Fibroblast of upper back skin (primary cell): ENCODE measurements at regions not wholly inside any gene's neighbourhood (a gene's known extent, or its start where the extent isn't known, plus 50 kb on each side); places are given as distances from the start of the nearest gene placed in this dataset.
"Not testable (repeated sequence)": the region's sequence is repeated elsewhere in the genome, so short reads cannot be mapped to it uniquely, and the experiment has no call there.

Experiments used
- DNase-seq: peaks from one replicate; pipeline ENCODE4 v3.0.0-alpha.2; 2013

DNA sequence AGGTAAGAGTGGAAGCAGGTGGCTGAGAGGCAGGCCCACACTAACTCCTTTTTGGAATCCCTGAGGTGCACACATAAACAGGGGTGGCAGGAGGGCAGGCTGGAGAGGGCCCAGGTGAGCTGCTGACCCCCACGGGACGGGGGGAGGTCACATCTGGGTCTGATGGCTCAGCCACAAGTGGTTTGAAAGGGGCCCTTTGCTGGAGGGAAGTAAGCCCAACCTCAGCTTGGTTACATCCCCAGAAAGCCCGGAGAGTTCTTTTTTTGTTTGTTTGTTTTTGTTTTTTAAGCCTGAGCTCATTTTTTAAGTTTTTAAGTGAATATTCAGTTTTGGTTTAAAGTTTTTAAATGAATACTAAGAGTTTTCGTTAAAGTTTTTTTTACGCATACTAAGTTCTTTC is 72.8 kb upstream of the CUX1 start:
- no peak for DNase-seq

DNA sequence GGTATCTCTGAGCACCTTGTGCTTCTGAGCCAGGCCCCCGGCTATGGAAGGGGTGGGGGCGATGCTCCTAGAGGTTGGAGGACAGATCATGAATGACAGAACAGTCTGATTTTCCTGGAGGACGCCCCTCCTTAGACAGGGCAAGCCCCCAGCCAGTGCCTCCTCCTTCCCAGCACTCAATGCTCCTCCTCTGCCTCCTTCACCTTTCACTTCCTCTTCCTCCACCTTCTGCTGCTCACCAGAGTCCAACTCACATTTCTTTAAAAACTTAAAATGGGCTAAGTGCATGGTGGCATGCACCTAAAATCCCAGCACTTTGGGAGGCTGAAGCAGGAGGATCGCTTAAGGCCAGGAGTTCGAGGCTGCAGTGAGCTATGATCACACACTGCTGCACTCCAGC is 71.1 kb upstream of the CUX1 start:
- DNase-seq: no peak

DNA sequence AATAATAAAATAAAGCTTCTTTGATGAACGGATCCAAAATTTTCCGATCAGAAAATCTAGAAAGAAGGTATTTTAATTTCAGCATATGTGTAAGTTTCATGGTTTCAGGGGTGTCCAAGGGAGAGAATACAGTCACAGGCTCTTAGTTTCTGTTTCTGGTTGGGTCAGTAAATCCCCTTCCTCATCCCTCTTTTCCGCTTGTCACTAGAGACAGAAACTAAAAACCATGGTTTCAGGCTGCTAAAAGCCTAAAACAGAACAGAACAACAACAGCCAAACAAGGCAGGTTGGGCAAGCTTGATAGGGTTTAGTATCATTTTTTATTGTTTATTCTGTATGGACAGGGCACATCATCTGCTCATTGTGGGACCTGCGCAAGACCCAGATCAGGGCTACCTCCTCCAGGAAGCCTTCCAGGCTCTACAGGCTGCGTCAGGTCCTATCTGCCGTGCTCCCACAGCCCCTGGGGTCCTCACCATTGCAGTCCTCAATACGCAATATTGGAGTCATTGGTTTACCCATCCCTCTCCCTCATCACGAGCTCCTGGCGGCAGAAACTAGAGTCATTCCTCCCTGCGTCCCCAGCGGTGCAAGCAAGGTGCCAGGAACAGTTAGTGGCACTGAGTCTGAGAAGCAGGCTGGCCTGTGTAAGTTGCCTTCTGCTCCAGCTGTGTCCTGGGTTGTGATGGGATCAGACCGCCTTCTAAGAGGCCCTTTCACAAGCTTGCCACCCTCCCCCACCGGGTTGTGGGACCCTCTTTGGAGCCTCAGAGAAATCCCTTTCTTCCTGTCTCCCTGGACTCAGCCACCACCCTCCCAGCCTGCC is 70.2 kb upstream of the CUX1 start:
- no peak for DNase-seq

DNA sequence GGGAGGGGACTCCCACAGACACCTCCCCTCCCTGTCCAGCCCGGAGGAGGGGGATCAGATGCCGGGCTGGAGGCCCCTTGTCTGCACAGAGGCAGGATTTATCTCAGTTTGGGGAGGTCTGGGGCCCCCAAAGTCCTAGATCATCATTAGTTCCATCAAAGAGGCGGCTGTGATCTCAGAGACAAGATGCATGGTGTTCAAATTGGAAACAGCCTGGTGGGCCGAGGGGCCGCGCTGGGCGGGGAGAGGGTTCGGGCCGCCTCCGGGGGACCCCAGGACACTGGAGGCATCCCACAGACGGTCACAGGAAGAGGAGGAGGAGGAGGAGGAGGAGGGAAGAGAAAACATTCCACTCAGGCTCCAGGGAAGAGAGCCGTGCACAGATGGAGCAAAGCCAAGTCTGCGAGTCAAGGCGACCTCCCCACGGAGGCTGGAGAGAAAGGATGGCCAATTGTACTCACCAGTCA is 69.5 kb upstream of the CUX1 start:
- DNase-seq: no peak

DNA sequence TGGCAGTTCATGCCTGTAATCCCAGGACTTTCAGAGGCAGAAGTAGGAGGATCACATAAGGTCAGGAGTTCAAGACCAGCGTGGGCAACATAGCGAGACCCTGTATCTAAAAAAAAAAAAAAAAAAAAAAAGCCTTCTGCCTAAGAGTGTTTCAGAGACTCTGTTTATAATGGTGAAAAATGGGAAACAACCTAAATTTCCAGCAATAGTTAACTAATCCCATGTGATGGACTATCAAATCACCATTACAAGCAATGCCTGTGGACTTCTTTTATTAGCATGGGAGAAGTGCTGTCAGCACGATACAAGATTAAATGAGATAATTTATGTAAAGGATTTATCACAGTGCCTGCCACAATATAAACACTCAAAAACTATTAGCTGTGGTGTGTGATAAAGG is 67.5 kb upstream of the CUX1 start:
- DNase-seq: no peak

DNA sequence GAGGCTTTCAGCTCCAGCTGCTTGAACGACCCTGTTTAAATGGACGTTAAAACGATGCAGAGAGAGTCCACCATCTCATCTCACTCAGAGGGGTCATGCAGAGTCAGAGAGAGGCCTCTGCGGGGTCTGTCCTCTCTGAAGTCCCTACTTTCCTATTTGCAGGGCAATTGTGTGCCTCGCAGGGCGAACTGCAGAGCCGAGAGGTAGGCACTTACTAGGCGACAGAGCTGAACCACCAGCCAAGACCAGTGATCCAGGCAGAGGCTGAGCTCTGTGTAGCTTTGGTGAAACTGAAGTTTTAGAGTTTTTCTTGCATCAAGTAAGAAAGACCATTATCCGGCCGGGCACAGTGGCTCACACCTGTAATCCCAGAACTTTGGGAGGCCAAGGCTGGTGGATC is 64.1 kb upstream of the CUX1 start:
- DNase-seq: no peak

DNA sequence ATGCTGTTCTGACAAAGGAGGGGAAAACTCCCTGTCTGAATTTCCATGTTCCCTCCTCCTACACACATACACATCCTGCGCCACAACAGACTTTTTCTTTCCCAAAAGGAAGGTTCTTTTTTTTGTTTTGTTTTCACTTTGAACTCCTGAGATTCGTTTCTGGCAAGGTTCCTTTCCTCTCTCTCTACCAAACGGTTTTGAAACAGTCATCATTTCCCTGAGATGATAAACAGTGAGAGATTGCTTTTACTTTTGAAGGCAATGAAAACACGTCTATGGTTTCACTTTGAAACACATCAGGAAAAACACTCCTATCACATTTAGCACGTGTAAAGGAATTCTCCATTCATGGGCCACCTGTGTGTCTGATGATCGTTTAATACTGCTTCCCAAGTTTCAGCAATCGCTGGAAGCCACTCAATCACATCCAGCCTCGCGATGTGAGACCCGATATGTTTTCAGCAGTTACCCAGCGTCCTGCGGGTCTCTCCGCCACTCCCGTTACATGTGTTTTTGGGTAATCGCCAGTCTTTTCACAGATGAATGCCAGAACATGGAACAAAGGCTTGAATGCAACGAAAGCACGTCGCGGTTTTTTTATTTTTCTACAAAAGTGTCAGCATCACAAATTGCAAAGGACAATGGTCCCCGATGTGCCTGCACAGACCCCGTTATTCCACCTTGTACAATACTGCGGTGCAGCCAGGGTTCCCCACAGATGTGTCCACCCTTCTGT is 62.8 kb upstream of the CUX1 start:
- peak; percentile 37 for DNase-seq

DNA sequence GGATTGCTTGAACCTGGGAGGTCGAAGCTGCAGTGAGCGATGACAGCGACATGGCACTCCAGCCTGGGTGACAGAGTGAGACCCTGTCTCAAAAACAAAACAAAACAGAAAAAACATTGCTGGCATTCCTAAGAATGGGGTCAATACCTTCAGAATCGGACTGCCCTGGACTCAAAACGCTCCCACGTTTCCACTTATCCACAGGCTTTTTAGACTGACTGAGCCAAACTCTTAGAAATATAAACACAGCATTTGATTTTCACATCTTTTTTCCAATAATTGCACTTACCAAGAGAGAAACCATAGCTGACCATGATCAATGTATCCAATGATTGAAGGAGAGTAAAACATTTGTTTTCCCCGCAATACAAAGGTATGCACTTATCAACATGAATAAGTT is 59.5 kb upstream of the CUX1 start:
- DNase-seq: no peak

DNA sequence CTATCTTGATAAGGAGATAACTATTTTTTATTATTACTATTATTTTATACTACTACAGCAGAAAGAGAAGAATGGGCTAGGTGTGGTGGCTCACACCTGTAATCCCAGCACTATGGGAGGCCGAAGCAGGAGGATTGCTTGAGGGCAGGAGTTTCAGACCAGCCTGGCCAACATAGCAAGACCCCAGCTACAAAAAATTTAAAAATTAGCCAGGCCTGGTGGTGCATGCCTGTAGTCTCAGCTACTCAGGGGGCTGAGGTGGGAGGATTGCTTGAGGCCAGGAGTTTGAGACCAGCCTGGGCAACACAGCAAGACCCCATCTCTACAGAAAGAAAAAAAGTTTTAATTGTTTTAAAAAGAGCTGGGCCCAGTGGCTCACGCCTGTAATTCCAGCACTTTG is 58.9 kb upstream of the CUX1 start:
- not testable (repeated sequence) for DNase-seq

DNA sequence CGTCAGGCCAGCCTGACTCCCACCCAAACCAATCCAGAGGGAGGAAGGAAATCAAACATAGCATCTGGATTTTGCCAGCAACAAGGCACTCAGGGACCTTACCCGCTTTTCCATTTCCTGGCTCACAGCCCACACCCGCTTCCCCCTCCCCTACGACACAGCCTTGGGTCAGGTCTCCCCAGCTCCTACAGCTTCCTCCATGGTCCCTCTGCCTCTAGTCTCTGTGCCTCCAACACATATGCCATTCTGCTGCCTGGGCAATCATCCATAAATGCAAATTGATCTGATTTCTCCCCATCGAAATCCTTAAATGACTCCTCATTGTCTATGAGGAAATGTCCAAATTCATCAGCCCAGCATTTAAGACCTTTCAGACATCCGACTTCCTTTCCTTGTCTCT is 53.2 kb upstream of the CUX1 start:
- DNase-seq: no peak

DNA sequence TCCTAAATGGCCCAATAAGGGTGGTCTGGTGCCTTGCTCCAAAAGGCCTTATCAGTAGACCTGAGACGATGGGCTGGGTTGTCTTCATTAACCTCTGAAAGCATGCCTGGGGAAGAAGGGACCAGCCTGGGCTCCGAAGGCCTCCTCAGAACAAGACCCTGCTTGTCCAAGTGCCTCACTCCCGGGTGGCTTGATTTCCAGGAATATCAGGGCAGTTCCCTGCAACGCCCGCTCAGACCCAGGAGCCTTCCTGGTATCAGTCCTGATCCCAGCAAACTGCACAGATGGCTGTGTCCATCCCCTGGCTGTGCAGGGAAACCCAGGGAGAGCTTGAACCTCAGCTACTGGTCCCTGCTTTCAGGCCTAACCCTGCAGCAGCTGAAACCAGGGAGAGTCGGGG is 49.9 kb upstream of the CUX1 start:
- DNase-seq: no peak
